Transverse colon (tissue), 4 donors: ENCODE measurements at regions not wholly inside any gene's neighbourhood (a gene's known extent, or its start where the extent isn't known, plus 50 kb on each side); places are given as distances from the start of the nearest gene placed in this dataset.

Experiments
- EP300 ChIP-seq: sonication (generic); formaldehyde crosslinking; IDR thresholded peaks from one replicate; pipeline ENCODE4 v1.6.1; 2017; ENCODE audit warnings: antibody characterized with exemption, low read depth
- POLR2A ChIP-seq: fragments of 450-650 bp; IDR thresholded peaks from one replicate; pipeline ENCODE4 v1.6.1; 2016; ENCODE audit warnings: antibody characterized with exemption, mild to moderate bottlenecking, moderate library complexity
- POLR2AphosphoS5 ChIP-seq, 3 donors: sonication (generic); formaldehyde crosslinking; IDR thresholded peaks; one replicate each; pipeline ENCODE4 v1.6.1; 2016; ENCODE audit warnings: antibody characterized with exemption in 3 of 3
- TF ChIP-seq, protein P1 (sequence below), 5 experiments: fragments of 200-600 bp in 3 of 5; fragments of 450-650 bp in 2 of 5; sonication (generic) in 3 of 5; IDR thresholded peaks; 1 replicate in 2 of 5; 2 replicates in 3 of 5; pipeline ENCODE4 v1.5.1; 2016 to 2017; ENCODE audit warnings: antibody characterized with exemption in 5 of 5, inconsistent platforms in 3 of 5, mild to moderate bottlenecking in 2 of 5, moderate library complexity in 1 of 5

DNA sequence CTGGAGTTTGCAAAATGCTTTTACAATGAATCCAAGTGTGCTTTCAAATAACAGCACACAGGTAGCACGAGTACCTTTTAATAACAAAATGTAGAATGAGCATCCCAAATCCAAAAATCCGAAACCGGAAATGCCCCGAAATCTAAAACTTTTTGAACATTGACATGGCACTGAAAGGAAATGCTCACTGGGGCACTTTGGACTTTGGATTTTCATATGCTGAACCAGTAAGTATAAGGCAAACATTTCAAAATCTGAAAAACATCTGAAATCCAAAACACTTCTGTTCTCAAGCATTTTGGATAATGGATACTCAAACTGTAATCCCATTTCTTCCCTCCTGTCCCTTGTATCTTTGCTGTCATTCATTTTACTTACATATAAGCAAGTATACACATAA is 50.1 kb downstream of the GCNT4 start:
- TF ChIP-seq POLR2A (no peak), EP300 (no peak), POLR2AphosphoS5 (IDR thresholded peaks at IDR 0.05) (no peak)
- TF ChIP-seq, protein P1, sequence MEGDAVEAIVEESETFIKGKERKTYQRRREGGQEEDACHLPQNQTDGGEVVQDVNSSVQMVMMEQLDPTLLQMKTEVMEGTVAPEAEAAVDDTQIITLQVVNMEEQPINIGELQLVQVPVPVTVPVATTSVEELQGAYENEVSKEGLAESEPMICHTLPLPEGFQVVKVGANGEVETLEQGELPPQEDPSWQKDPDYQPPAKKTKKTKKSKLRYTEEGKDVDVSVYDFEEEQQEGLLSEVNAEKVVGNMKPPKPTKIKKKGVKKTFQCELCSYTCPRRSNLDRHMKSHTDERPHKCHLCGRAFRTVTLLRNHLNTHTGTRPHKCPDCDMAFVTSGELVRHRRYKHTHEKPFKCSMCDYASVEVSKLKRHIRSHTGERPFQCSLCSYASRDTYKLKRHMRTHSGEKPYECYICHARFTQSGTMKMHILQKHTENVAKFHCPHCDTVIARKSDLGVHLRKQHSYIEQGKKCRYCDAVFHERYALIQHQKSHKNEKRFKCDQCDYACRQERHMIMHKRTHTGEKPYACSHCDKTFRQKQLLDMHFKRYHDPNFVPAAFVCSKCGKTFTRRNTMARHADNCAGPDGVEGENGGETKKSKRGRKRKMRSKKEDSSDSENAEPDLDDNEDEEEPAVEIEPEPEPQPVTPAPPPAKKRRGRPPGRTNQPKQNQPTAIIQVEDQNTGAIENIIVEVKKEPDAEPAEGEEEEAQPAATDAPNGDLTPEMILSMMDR (IDR thresholded peaks at IDR 0.05) = no peak
